ENCODE measurements at regions not wholly inside any gene's neighbourhood (a gene's known extent, or its start where the extent isn't known, plus 50 kb on each side); places are given as distances from the start of the nearest gene placed in this dataset.

GRCh38 chr6:170095273-170095981 is 195.5 kb downstream of the DLL1 start:
- no peaks in the 10 kb centered on the region for H3K4me1 ChIP-seq (ENCODE audit: control insufficient read depth, extremely low read depth, insufficient read depth, low read length)
- no peak overlapping the region for H2AFZ ChIP-seq (ENCODE audit: low read depth, low read length)
- no peaks in the 10 kb centered on the region for H3K79me2 ChIP-seq (ENCODE audit: control insufficient read depth, insufficient read depth, low read length)
- no peaks in the 10 kb centered on the region for H3K9me1 ChIP-seq (replicated peaks; ENCODE audit: control insufficient read depth, extremely low read depth, insufficient read depth, low read length)
- ChIA-PET CTCF (no interaction called here), POLR2A (no interaction called here)
- dilution Hi-C loops (cut with MboI; ENCODE audit: extremely low pct_ligation_motif_present, low sequenced_read_pairs) (no loop called here), intact Hi-C loops (cut with micrococcal nuclease) (no loop called here)
- H3K36me3 ChIP-seq (ENCODE audit: control insufficient read depth in 2 of 2, extremely low read depth in 1 of 2, insufficient read depth in 2 of 2, low read length in 2 of 2): no peaks in the 10 kb centered on the region
- no peak for TF ChIP-seq POLR2AphosphoS5 (IDR thresholded peaks at IDR 0.05; ENCODE audit: insufficient read depth, low read depth, low read length)
- H3K4me2 ChIP-seq (ENCODE audit: insufficient read depth, low read length): no peak overlapping the region
- H3K4me3 ChIP-seq (replicated peaks in 1 of 3; ENCODE audit: insufficient read depth in 1 of 3, low read depth in 1 of 3, low read length in 3 of 3): no peak overlapping the region
- FAIRE-seq (no peak), DNase-seq (ENCODE audit: low read depth, low spot score) (no peak)
- H4K20me1 ChIP-seq (replicated peaks; ENCODE audit: control insufficient read depth, extremely low read depth, insufficient read depth, low read length): no peaks in the 10 kb centered on the region
- no peaks in the 10 kb centered on the region for H3K27me3 ChIP-seq (ENCODE audit: control insufficient read depth in 2 of 2, insufficient read depth in 2 of 2, low read length in 2 of 2)
- no peaks in the 10 kb centered on the region for H3K9me3 ChIP-seq (replicated peaks; ENCODE audit: control insufficient read depth, insufficient read depth, low read length)
- no peak overlapping the region for H3K27ac ChIP-seq (ENCODE audit: insufficient read depth, low read depth, low read length)
- BruUV-seq (replicated peaks): no TSS peak
- no peak overlapping the region for H3K9ac ChIP-seq (replicated peaks; ENCODE audit: extremely low read depth, insufficient read depth, low read length)

DNA sequence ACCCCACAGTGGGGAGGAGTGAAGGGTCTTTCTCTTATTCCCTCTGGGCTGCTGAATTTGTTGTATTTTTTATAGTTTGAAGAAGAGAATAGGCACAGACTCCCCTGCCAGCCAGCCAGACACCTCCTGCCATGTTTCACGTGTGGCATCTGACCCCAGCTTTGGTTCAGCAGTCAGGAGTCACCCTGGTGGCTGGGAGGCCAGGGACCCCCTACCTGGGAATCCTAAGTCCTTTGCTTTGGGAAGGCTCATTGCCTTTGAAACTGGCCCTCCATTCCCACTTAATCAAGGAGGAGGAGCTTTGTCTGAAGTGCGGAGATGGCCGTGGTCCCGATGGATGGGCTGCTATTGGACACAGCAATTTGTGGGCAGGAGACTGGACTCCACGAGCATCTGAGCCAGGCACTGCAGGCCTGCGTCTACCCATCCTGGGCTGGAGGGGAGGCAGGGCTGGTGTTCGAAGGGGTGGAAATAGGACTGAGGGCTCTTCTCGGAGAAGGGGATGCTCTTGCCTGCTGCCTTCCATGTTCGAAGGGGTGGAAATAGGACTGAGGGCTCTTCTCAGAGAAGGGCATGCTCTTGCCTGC is 196.1 kb downstream of the DLL1 start:
- ChIA-PET POLR2A (interaction anchor here (0.6 kb wide), 1 partner anchor 11 kb away, joined by 3 read pairs; no protein-coding TSS in a partner anchor), CTCF (no interaction called here)
- dilution Hi-C loops (cut with MboI; ENCODE audit: extremely low pct_ligation_motif_present, low sequenced_read_pairs): no loop called here
- FAIRE-seq (no peak), DNase-seq (ENCODE audit: low read depth, low spot score) (no peak)
- H3K27ac ChIP-seq (ENCODE audit: insufficient read depth, low read depth, low read length): no peak overlapping the region
- H3K79me2 ChIP-seq (ENCODE audit: control insufficient read depth, insufficient read depth, low read length): no peaks in the 10 kb centered on the region
- intact Hi-C loops (cut with micrococcal nuclease): no loop called here
- H3K36me3 ChIP-seq (ENCODE audit: control insufficient read depth in 2 of 2, extremely low read depth in 1 of 2, insufficient read depth in 2 of 2, low read length in 2 of 2): no peaks in the 10 kb centered on the region
- no peaks in the 10 kb centered on the region for H3K9me3 ChIP-seq (replicated peaks; ENCODE audit: control insufficient read depth, insufficient read depth, low read length)
- no peaks in the 10 kb centered on the region for H3K27me3 ChIP-seq (ENCODE audit: control insufficient read depth in 2 of 2, insufficient read depth in 2 of 2, low read length in 2 of 2)
- no peaks in the 10 kb centered on the region for H3K9me1 ChIP-seq (replicated peaks; ENCODE audit: control insufficient read depth, extremely low read depth, insufficient read depth, low read length)
- TF ChIP-seq POLR2AphosphoS5 (IDR thresholded peaks at IDR 0.05; ENCODE audit: insufficient read depth, low read depth, low read length) (no peak), FOS (IDR thresholded peaks at IDR 0.05; ENCODE audit: borderline replicate concordance, insufficient read depth, low read length) (no peak), GATA2 (IDR thresholded peaks at IDR 0.05; ENCODE audit: insufficient read depth, insufficient read length, low read depth, low read length) (no peak), MAX (IDR thresholded peaks at IDR 0.05; ENCODE audit: insufficient read depth, insufficient read length) (no peak), CTCF (IDR thresholded peaks at IDR 0.05; ENCODE audit: extremely low read depth in 1 of 2, insufficient read depth in 1 of 2, low read depth in 1 of 2, low read length in 2 of 2) (no peak), POLR2A (IDR thresholded peaks at IDR 0.05; ENCODE audit: low read depth, low read length) (no peak), MYC (IDR thresholded peaks at IDR 0.05; ENCODE audit: low read depth, low read length) (no peak), EZH2 (IDR thresholded peaks at IDR 0.05; ENCODE audit: borderline replicate concordance, low read depth, low read length, severe bottlenecking) (no peak), JUN (IDR thresholded peaks at IDR 0.05; ENCODE audit: borderline replicate concordance, insufficient read depth, insufficient read length, low read depth) (no peak)
- no peak overlapping the region for H3K4me2 ChIP-seq (ENCODE audit: insufficient read depth, low read length)
- H3K4me1 ChIP-seq (ENCODE audit: control insufficient read depth, extremely low read depth, insufficient read depth, low read length): no peaks in the 10 kb centered on the region
- no peak overlapping the region for H3K4me3 ChIP-seq (replicated peaks in 1 of 3; ENCODE audit: insufficient read depth in 1 of 3, low read depth in 1 of 3, low read length in 3 of 3)
- H2AFZ ChIP-seq (ENCODE audit: low read depth, low read length): no peak overlapping the region
- no TSS peak for BruUV-seq (replicated peaks)
- H4K20me1 ChIP-seq (replicated peaks; ENCODE audit: control insufficient read depth, extremely low read depth, insufficient read depth, low read length): no peaks in the 10 kb centered on the region
- no peak overlapping the region for H3K9ac ChIP-seq (replicated peaks; ENCODE audit: extremely low read depth, insufficient read depth, low read length)
